BJ (cell line): ENCODE measurements at regions not wholly inside any gene's neighbourhood (a gene's known extent, or its start where the extent isn't known, plus 50 kb on each side); places are given as distances from the start of the nearest gene placed in this dataset.
A peak's percentile ranks its signal among the peaks of the same experiment; 100 is the strongest.

Experiments
- CTCF ChIA-PET: fragments of 350-600 bp; formaldehyde crosslinking; extraction: SDS; loops from one replicate; lab custom pipeline; 2021; ENCODE audit warnings: antibody characterized with exemption, inconsistent platforms; lab: Yijun Ruan, JAX
- POLR2A ChIA-PET: fragments of 300-600 bp; sonication (Branson Sonifier 250); formaldehyde crosslinking; extraction: SDS; loops from one replicate; lab custom pipeline; 2021; ENCODE audit warnings: antibody characterized with exemption; lab: Charles Lee
- DNase-seq: peaks from one replicate; pipeline ENCODE4 v3.0.0-alpha.2; 2011; ENCODE audit warnings: low read depth
- H3K27me3 ChIP-seq: 2 replicates; pipeline ENCODE4 v1.6.0; 2011; ENCODE audit warnings: low read length; ENCODE audit not compliant: control insufficient read depth, insufficient read depth
- H3K36me3 ChIP-seq: 2 replicates; pipeline ENCODE4 v1.5.1; 2011; ENCODE audit warnings: low read length; ENCODE audit not compliant: control insufficient read depth, insufficient read depth
- H3K4me3 ChIP-seq: 2 replicates; pipeline ENCODE4 v1.5.1; 2011; ENCODE audit warnings: low read depth, mild to moderate bottlenecking, control low read depth, low read length
- TF ChIP-seq, protein P1 (sequence below): IDR thresholded peaks from 2 replicates; pipeline ENCODE4 v1.5.1; 2011; ENCODE audit warnings: low read depth, mild to moderate bottlenecking, control low read depth, inconsistent platforms, low read length, moderate library complexity; ENCODE audit not compliant: insufficient read depth

DNA sequence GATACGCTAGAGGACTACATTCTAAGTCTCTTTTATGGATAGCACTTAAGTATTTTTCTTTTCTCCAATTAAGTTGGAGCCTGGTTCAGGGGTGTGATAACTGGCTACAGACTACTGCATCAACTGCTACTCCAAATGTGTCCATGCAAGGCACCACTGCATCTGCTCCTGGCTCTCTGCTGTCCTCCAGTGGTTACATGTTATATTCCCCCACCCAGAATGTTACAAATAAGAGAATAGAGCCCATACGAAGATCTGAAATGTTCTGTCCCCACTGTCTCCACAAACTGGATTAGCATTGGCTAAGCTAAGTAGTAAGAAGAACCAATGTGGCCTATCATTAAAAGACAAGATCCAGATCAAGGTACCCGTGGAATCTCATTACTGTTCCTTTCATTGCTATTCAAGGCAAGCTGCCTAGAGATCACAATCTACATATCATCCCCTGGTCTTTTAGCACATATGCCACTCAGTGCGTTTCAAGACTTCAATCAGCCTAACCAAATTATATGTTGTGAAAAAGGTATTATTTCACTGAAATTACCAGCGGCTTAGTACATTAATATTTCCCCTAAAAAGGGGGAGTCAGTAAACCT lies 308.3 kb upstream of the SLC8A1 start:
- POLR2A ChIA-PET = no interaction called here
- TF ChIP-seq, protein P1, sequence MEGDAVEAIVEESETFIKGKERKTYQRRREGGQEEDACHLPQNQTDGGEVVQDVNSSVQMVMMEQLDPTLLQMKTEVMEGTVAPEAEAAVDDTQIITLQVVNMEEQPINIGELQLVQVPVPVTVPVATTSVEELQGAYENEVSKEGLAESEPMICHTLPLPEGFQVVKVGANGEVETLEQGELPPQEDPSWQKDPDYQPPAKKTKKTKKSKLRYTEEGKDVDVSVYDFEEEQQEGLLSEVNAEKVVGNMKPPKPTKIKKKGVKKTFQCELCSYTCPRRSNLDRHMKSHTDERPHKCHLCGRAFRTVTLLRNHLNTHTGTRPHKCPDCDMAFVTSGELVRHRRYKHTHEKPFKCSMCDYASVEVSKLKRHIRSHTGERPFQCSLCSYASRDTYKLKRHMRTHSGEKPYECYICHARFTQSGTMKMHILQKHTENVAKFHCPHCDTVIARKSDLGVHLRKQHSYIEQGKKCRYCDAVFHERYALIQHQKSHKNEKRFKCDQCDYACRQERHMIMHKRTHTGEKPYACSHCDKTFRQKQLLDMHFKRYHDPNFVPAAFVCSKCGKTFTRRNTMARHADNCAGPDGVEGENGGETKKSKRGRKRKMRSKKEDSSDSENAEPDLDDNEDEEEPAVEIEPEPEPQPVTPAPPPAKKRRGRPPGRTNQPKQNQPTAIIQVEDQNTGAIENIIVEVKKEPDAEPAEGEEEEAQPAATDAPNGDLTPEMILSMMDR = peak; percentile 95
- H3K27me3 ChIP-seq = no peaks in the 10 kb centered on the region
- no peaks in the 10 kb centered on the region for H3K36me3 ChIP-seq
- no peak overlapping the region for H3K4me3 ChIP-seq
- CTCF ChIA-PET = interaction anchor here (0.7 to 2.8 kb wide), 10 partner anchors 12 to 885 kb away, joined by 3 to 9 read pairs (median 4); no protein-coding TSS in a partner anchor
- DNase-seq = no peak

DNA sequence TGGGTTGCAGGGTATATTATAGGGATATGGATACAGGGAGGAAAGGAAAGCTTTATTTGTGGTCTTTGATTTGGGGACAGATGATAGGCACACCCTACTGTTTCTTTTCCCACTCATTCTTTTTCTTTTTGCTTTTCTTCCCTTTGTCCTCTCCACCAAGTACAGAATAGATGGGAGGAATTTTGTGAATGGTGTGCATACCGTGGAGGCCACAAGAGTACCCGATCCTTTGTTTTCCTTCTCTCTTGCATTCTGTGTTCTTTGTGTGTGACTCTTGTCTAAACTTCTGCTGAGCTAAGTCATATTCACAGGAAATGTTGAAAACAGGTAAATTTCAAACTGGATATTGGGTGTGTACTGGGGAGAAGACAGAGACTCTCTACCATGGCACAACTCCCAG lies 321.4 kb upstream of the SLC8A1 start:
- TF ChIP-seq, protein P1 = no peak
- Histone ChIP-seq H3K27me3 (no peaks in the 10 kb centered on the region), H3K36me3 (no peaks in the 10 kb centered on the region), H3K4me3 (no peak overlapping the region)
- no peak for DNase-seq
- POLR2A ChIA-PET = interaction anchor here (0.7 kb wide), 1 partner anchor 261 kb away, joined by 5 read pairs; no protein-coding TSS in a partner anchor
- CTCF ChIA-PET = interaction anchor here (1.1 kb wide), 1 partner anchor 218 kb away, joined by 3 read pairs; no protein-coding TSS in a partner anchor

DNA sequence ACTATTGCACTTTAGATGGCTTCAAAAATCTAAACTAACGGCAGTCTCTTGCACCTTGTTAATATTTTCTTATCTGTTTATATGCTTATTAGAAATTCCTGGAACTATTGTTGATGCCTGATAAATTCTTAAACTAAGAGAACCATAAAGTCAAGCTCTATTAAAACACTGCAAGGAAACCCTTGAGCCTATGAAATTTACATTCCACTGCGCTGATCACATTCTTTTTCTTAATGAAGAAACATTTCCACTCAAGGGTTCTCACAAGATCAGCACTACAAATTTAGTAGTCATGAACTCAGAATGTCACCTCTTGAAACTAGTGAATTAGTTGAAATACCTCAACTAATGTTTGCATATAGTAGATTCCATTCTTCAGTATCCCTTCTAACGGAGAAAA lies 331.8 kb upstream of the SLC8A1 start:
- Histone ChIP-seq H3K4me3 (no peak overlapping the region), H3K27me3 (no peaks in the 10 kb centered on the region), H3K36me3 (no peaks in the 10 kb centered on the region)
- TF ChIP-seq, protein P1 = no peak
- POLR2A ChIA-PET = no interaction called here
- DNase-seq = no peak
- CTCF ChIA-PET = no interaction called here

DNA sequence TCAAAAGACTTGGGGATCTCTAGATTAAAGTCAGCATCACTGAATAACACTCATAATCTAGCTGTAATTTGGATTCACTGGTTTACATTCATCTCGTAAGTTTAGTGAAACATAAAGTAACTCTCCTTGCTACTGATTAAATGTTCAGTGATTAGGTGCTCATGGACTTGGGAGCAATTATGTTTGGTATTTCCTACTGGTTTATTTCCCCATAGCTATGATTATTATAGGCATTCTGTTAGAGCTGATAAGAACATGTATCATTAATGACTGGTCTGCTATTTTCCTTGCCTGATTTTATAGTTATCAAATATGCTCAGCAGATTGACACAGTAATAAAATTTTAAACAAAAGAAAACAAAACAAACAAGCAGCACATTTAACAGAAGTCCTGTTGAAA lies 334.7 kb upstream of the SLC8A1 start:
- TF ChIP-seq, protein P1 = no peak
- ChIA-PET CTCF (no interaction called here), POLR2A (no interaction called here)
- no peaks in the 10 kb centered on the region for H3K27me3 ChIP-seq
- H3K36me3 ChIP-seq = no peaks in the 10 kb centered on the region
- no peak overlapping the region for H3K4me3 ChIP-seq
- no peak for DNase-seq

DNA sequence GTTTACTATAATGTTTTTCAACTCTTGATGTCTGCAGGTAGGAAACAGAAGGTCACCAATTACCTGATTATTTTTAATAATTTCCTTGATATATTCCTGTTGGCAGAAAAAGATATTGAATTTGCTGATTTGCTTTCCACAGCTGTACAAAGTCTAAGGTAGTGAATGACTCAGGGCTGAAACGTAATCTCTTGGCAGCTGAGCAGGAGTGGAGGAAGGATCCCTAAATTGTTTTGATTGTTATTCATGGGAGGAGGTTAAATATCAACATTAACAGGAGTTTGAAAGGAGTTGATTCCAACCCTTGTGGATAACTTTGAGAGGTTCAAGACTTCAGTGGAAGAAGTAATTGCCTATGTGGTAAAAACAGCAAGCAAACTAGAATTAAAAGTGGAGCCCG lies 345.2 kb upstream of the SLC8A1 start:
- H3K4me3 ChIP-seq = no peak overlapping the region
- no peaks in the 10 kb centered on the region for H3K36me3 ChIP-seq
- DNase-seq = no peak
- ChIA-PET CTCF (no interaction called here), POLR2A (no interaction called here)
- H3K27me3 ChIP-seq = peaks cover 2% of the 10 kb centered on the region; the same call in 1 of the 2 replicates
- TF ChIP-seq, protein P1 = no peak
